8988T (cell line): ENCODE measurements at regions not wholly inside any gene's neighbourhood (a gene's known extent, or its start where the extent isn't known, plus 50 kb on each side); places are given as distances from the start of the nearest gene placed in this dataset.

ENCODE experiments used
- DNase-seq: peaks from one replicate; pipeline ENCODE4 v3.0.0; 2011

GRCh38 chr15:95549168-95549738 is 781.2 kb upstream of the NR2F2 start:
- no peak for DNase-seq

GRCh38 chr15:95550702-95551101 is 779.8 kb upstream of the NR2F2 start:
- no peak for DNase-seq

- DNase-seq, result no peak
Observed at GRCh38 chr15:95556225-95556624, 774.3 kb upstream of the NR2F2 start.

- DNase-seq, result no peak
Observed at GRCh38 chr15:95556866-95557225, 773.7 kb upstream of the NR2F2 start.

- DNase-seq, result no peak
Observed at GRCh38 chr15:95557226-95558046, 773.1 kb upstream of the NR2F2 start.

GRCh38 chr15:95558131-95558530 is 772.4 kb upstream of the NR2F2 start:
- DNase-seq, result no peak

- DNase-seq, result no peak
Observed at GRCh38 chr15:95558916-95559315, 771.6 kb upstream of the NR2F2 start.

- no peak for DNase-seq
Observed at GRCh38 chr15:95559875-95560394, 770.6 kb upstream of the NR2F2 start.

- no peak for DNase-seq
Observed at GRCh38 chr15:95561463-95561862, 769.0 kb upstream of the NR2F2 start.

GRCh38 chr15:95563634-95564033 is 766.9 kb upstream of the NR2F2 start:
- DNase-seq, result no peak

GRCh38 chr15:95565016-95565600 is 765.4 kb upstream of the NR2F2 start:
- no peak for DNase-seq

GRCh38 chr15:95565690-95566089 is 764.8 kb upstream of the NR2F2 start:
- DNase-seq, result no peak

GRCh38 chr15:95567686-95568085 is 762.8 kb upstream of the NR2F2 start:
- no peak for DNase-seq

GRCh38 chr15:95574053-95574452 is 756.4 kb upstream of the NR2F2 start:
- DNase-seq, result no peak

GRCh38 chr15:95577927-95578326 is 752.6 kb upstream of the NR2F2 start:
- no peak for DNase-seq

- DNase-seq, result no peak
Observed at GRCh38 chr15:95580121-95580520, 750.4 kb upstream of the NR2F2 start.

- no peak for DNase-seq
Observed at GRCh38 chr15:95581595-95581994, 748.9 kb upstream of the NR2F2 start.

GRCh38 chr15:95584088-95584487 is 746.4 kb upstream of the NR2F2 start:
- DNase-seq, result no peak

- no peak for DNase-seq
Observed at GRCh38 chr15:95588056-95588455, 742.4 kb upstream of the NR2F2 start.

- no peak for DNase-seq
Observed at GRCh38 chr15:95590533-95591044, 739.9 kb upstream of the NR2F2 start.

- DNase-seq, result no peak
Observed at GRCh38 chr15:95591270-95591669, 739.2 kb upstream of the NR2F2 start.

GRCh38 chr15:95591886-95592285 is 738.6 kb upstream of the NR2F2 start:
- DNase-seq, result no peak

GRCh38 chr15:95594496-95594895 is 736.0 kb upstream of the NR2F2 start:
- DNase-seq, result no peak

GRCh38 chr15:95595759-95596158 is 734.7 kb upstream of the NR2F2 start:
- no peak for DNase-seq
